Heart right ventricle (tissue), 16 donors: ENCODE measurements at regions not wholly inside any gene's neighbourhood (a gene's known extent, or its start where the extent isn't known, plus 50 kb on each side); places are given as distances from the start of the nearest gene placed in this dataset.

Source experiments
- ATAC-seq, 8 donors: fragments of 200-7000 bp; cut with Tn5 transposase; one replicate each; pipeline ENCODE4 v1.9.1; 2020; ENCODE audit warnings: mild to moderate bottlenecking in 8 of 8, moderate library complexity in 8 of 8, moderate number of reproducible peaks in 1 of 8
- DNase-seq, 2 donors: peaks; one replicate each; pipeline ENCODE4 v3.0.0-alpha.2; 2020
- H3K27ac ChIP-seq, 10 donors: fragments of 200-600 bp; sonication (generic) in 2 of 10; one replicate each; pipeline versions ENCODE4 v1.5.0 to v1.8.0; 2020 to 2022; ENCODE audit warnings: mild to moderate bottlenecking in 3 of 10
- H3K27me3 ChIP-seq, 7 donors: fragments of 200-600 bp; one replicate each; pipeline ENCODE4 v1.8.0; 2021 to 2022; ENCODE audit warnings: mild to moderate bottlenecking in 2 of 7
- H3K36me3 ChIP-seq, 9 donors: fragments of 200-600 bp; sonication (generic) in 1 of 9; one replicate each; pipeline versions ENCODE4 v1.5.0 to v1.8.0; 2020 to 2022; ENCODE audit warnings: mild to moderate bottlenecking in 2 of 9
- H3K4me1 ChIP-seq, 9 donors: fragments of 200-600 bp; sonication (generic) in 1 of 9; one replicate each; pipeline versions ENCODE4 v1.5.0 to v1.8.0; 2020 to 2022; ENCODE audit warnings: mild to moderate bottlenecking in 4 of 9
- H3K4me3 ChIP-seq, 10 donors: fragments of 200-600 bp; sonication (generic) in 2 of 10; one replicate each; pipeline versions ENCODE4 v1.5.0 to v1.8.0; 2020 to 2022; ENCODE audit warnings: mild to moderate bottlenecking in 7 of 10, moderate library complexity in 2 of 10
- H3K9me3 ChIP-seq, 11 donors: fragments of 200-600 bp in 10 of 11; sonication (generic) in 2 of 11; one replicate each; pipeline versions ENCODE4 v1.5.0 to v1.8.0; 2013 to 2022; ENCODE audit warnings: mild to moderate bottlenecking in 2 of 11, control low read depth in 1 of 11, moderate library complexity in 1 of 11
- CTCF ChIP-seq, 9 donors: fragments of 200-600 bp; sonication (generic) in 2 of 9; IDR thresholded peaks; one replicate each; pipeline versions ENCODE4 v1.5.0 to v1.8.0; 2021 to 2022; ENCODE audit warnings: antibody characterized with exemption in 9 of 9, mild to moderate bottlenecking in 5 of 9, moderate library complexity in 1 of 9
- WGBS, 2 donors: extraction: QIAGEN DNeasy Blood & Tissue Kit; methylation state at CpG; one replicate each; pipeline ENCODE4 v1.1.7; 2013; ENCODE audit warnings: inconsistent platforms in 1 of 2; 5-methylcytosine and 5-hydroxymethylcytosine counted together
- intact Hi-C, 10 donors: fragments of 100-400 bp; cut with DNase I; formaldehyde crosslinking; loops; one replicate each; pipeline versions ENCODE4 v1.11.1 to v1.14.2; 2022
- donor health status: Arrhythmogenic right ventricular cardiomyopathy.
- donor health status: ischemic (EF 13 %, LVEDD 7.1; RV severe dilation, severe dysfunction).
- donor health status: healthy with polysubstance abuse.
- donor health status: DM: no; HTN: yes; CAD: no.
- donor health status: DM: no; HTN: no; CAD: no.
- donor health status: ischemic (EF 25% LVEDD 6.9; RV normal size, moderate dysfunction).
- donor health status: ischemic (EF 25% LVEDD 5.7; RV mildly dilated, moderate dysfunction).
- donor health status: healthy.
- donor health status: DM: yes; HTN: yes; CAD: no.
- donor health status: Ischemic cardiomyopathy.
- donor health status: ischemic (EF 35%, LVEDD 5.7; RV mildly dilated, moderate dysfunction).
- donor health status: nonischemic (EF 11% LVEDD 7.7; RV severe dilation, severe dysfunction).
- donor health status: DM: yes; HTN: yes; CAD: no.
- donor health status: PGD.
- donor health status: ischemic (EF 29% LVEDD 5.4; RV normal size, mild dysfunction).
- donor health status: nonischemic (EF 23%, LVEDD 6.1; RV moderate dilation, normal function).

- peaks cover 0 to 4% (median 0%) of the 10 kb centered on the region in 7 donors for H3K27me3 ChIP-seq
- DNase-seq (no peak), ATAC-seq (no peak)
- no peaks in the 10 kb centered on the region for H3K36me3 ChIP-seq
- H3K4me1 ChIP-seq: no peaks in the 10 kb centered on the region
- WGBS, 2 donors: 88 to 92% methylated on average over 6 of the region's 6 CpGs
- H3K4me3 ChIP-seq: no peak overlapping the region
- intact Hi-C loops: no loop called here
- no peak overlapping the region for H3K27ac ChIP-seq
- no peaks in the 10 kb centered on the region for H3K9me3 ChIP-seq
- TF ChIP-seq CTCF (IDR thresholded peaks at IDR 0.05): no peak
Observed at GRCh38 chr20:52738081-52738480, 234.1 kb upstream of the TSHZ2 start.

- DNase-seq (no peak), ATAC-seq (no peak)
- no peaks in the 10 kb centered on the region for H3K4me1 ChIP-seq
- H3K9me3 ChIP-seq: no peaks in the 10 kb centered on the region
- WGBS, 2 donors: 78 to 92% methylated on average over 2 of the region's 2 CpGs
- H3K4me3 ChIP-seq: no peak overlapping the region
- no peak overlapping the region for H3K27ac ChIP-seq
- peaks cover 0 to 3% (median 0%) of the 10 kb centered on the region in 7 donors for H3K27me3 ChIP-seq
- H3K36me3 ChIP-seq: no peaks in the 10 kb centered on the region
- no peak for TF ChIP-seq CTCF (IDR thresholded peaks at IDR 0.05)
- intact Hi-C loops: no loop called here
Observed at GRCh38 chr20:52736507-52736906, 235.7 kb upstream of the TSHZ2 start.

GRCh38 chr20:52731093-52731492 lies 241.1 kb upstream of the TSHZ2 start:
- Histone ChIP-seq H3K36me3 (no peaks in the 10 kb centered on the region), H3K4me3 (no peak overlapping the region), H3K27ac (no peak overlapping the region), H3K27me3 (peaks cover 0 to 6% (median 0%) of the 10 kb centered on the region in 7 donors), H3K9me3 (peaks cover 0 to 15% (median 0%) of the 10 kb centered on the region in 11 donors), H3K4me1 (no peaks in the 10 kb centered on the region)
- no peak for TF ChIP-seq CTCF (IDR thresholded peaks at IDR 0.05)
- DNase-seq (no peak), ATAC-seq (no peak)
- intact Hi-C loops: no loop called here
- 56 to 64% methylated on average over 3 of the region's 3 CpGs for WGBS, 2 donors

GRCh38 chr20:52727740-52728456 lies 244.3 kb upstream of the TSHZ2 start:
- Histone ChIP-seq H3K9me3 (peaks cover 0 to 15% (median 0%) of the 10 kb centered on the region in 11 donors), H3K27me3 (peaks cover 0 to 6% (median 0%) of the 10 kb centered on the region in 7 donors), H3K27ac (no peak overlapping the region), H3K36me3 (no peaks in the 10 kb centered on the region), H3K4me3 (no peak overlapping the region), H3K4me1 (no peaks in the 10 kb centered on the region)
- no peak for TF ChIP-seq CTCF (IDR thresholded peaks at IDR 0.05)
- intact Hi-C loops: no loop called here
- DNase-seq (no peak), ATAC-seq (no peak)
- 90 to 92% methylated on average over 24 of the region's 24 CpGs for whole genome bisulfite sequencing, 2 donors
